Progenitor cell of endocrine pancreas (in vitro differentiated cells): ENCODE measurements at regions not wholly inside any gene's neighbourhood (a gene's known extent, or its start where the extent isn't known, plus 50 kb on each side); places are given as distances from the start of the nearest gene placed in this dataset.

ENCODE experiments used
- DNase-seq: peaks from one replicate; pipeline ENCODE4 v3.0.0; 2021; ENCODE audit warnings: low spot score; ENCODE audit not compliant: unreplicated experiment
- H3K27ac Mint-ChIP-seq: 2 replicates; pipeline ENCODE4 v1.8.0; 2021; ENCODE audit warnings: mild to moderate bottlenecking, moderate library complexity, mixed read lengths
- H3K27me3 Mint-ChIP-seq: 2 replicates; pipeline ENCODE4 v1.8.0; 2021; ENCODE audit warnings: mixed read lengths
- H3K36me3 Mint-ChIP-seq: 2 replicates; pipeline ENCODE4 v1.8.0; 2022; ENCODE audit warnings: mixed read lengths; ENCODE audit not compliant: insufficient read depth
- H3K4me1 Mint-ChIP-seq: 2 replicates; pipeline ENCODE4 v1.8.0; 2021; ENCODE audit warnings: low read depth, mixed read lengths
- H3K4me3 Mint-ChIP-seq: 2 replicates; pipeline ENCODE4 v1.8.0; 2021; ENCODE audit warnings: low read depth, mild to moderate bottlenecking, moderate library complexity, mixed read lengths
- H3K9me3 Mint-ChIP-seq: 2 replicates; pipeline ENCODE4 v1.8.0; 2021; ENCODE audit warnings: low read depth, mixed read lengths
- CTCF ChIP-seq: fragments of 200-600 bp; sonication (generic); IDR thresholded peaks from one replicate; pipeline ENCODE4 v1.5.0; 2021; ENCODE audit warnings: antibody characterized with exemption, mild to moderate bottlenecking; ENCODE audit not compliant: unreplicated experiment

GRCh38 chr2:8369522-8369921, 312.3 kb upstream of the ID2 start:
- no peak overlapping the region for H3K4me3 Mint-ChIP-seq
- no peaks in the 10 kb centered on the region for H3K27me3 Mint-ChIP-seq
- no peak for TF ChIP-seq CTCF
- H3K4me1 Mint-ChIP-seq, result peaks cover 8% of the 10 kb centered on the region
- H3K27ac Mint-ChIP-seq, result no peak overlapping the region
- peaks cover 4% of the 10 kb centered on the region for H3K36me3 Mint-ChIP-seq
- no peak for DNase-seq
- H3K9me3 Mint-ChIP-seq, result peaks cover 10% of the 10 kb centered on the region

GRCh38 chr2:8370258-8370802, 311.5 kb upstream of the ID2 start:
- no peak overlapping the region for H3K4me3 Mint-ChIP-seq
- H3K36me3 Mint-ChIP-seq, result peaks cover 4% of the 10 kb centered on the region
- TF ChIP-seq CTCF, result no peak
- H3K4me1 Mint-ChIP-seq, result peaks cover 2% of the 10 kb centered on the region
- H3K27ac Mint-ChIP-seq, result no peak overlapping the region
- H3K27me3 Mint-ChIP-seq, result no peaks in the 10 kb centered on the region
- no peak for DNase-seq
- peaks cover 13% of the 10 kb centered on the region for H3K9me3 Mint-ChIP-seq

GRCh38 chr2:8371653-8372052, 310.2 kb upstream of the ID2 start:
- no peak for DNase-seq
- H3K27me3 Mint-ChIP-seq, result no peaks in the 10 kb centered on the region
- peaks cover 4% of the 10 kb centered on the region for H3K36me3 Mint-ChIP-seq
- no peak for TF ChIP-seq CTCF
- no peaks in the 10 kb centered on the region for H3K4me1 Mint-ChIP-seq
- H3K4me3 Mint-ChIP-seq, result no peak overlapping the region
- peaks cover 13% of the 10 kb centered on the region for H3K9me3 Mint-ChIP-seq
- H3K27ac Mint-ChIP-seq, result no peak overlapping the region

GRCh38 chr2:8374782-8375181, 307.1 kb upstream of the ID2 start:
- no peak for DNase-seq
- TF ChIP-seq CTCF, result no peak
- Mint-ChIP-seq H3K27me3 (no peaks in the 10 kb centered on the region), H3K4me3 (no peak overlapping the region), H3K9me3 (peaks cover 13% of the 10 kb centered on the region), H3K36me3 (peaks cover 4% of the 10 kb centered on the region), H3K4me1 (no peaks in the 10 kb centered on the region), H3K27ac (no peak overlapping the region)

GRCh38 chr2:8376603-8377410, 305.0 kb upstream of the ID2 start:
- Mint-ChIP-seq H3K36me3 (peaks cover 4% of the 10 kb centered on the region), H3K27me3 (no peaks in the 10 kb centered on the region)

More at GRCh38 chr2:8376603-8377410, 305.0 kb upstream of the ID2 start:
- Mint-ChIP-seq H3K4me1 (peaks cover 2% of the 10 kb centered on the region), H3K4me3 (no peak overlapping the region), H3K27ac (no peak overlapping the region), H3K9me3 (peaks cover 13% of the 10 kb centered on the region)
- no peak for TF ChIP-seq CTCF
- DNase-seq, result no peak
